ENCODE measurements at regions not wholly inside any gene's neighbourhood (a gene's known extent, or its start where the extent isn't known, plus 50 kb on each side); places are given as distances from the start of the nearest gene placed in this dataset.

DNA sequence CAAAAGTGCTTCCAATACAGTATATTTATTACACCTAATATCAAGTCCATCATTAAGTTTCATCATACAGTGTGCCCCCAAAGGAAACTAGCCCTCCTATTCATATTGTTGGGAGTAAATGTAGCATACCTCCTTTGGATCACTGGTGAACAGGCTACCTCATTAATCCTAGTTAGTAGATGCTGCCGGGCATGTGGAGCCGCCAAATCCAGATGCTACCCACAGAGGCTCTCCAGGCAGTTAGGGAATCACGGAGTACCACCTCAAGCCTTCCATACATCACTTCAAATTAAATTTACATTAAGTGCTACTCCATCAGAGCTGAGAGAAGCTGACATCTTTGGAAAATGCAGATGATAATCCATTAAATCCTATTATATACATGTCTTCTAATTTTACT, 121.7 kb upstream of the FOXD3 start:
- ChIA-PET POLR2A (no interaction called here), CTCF (no interaction called here)
- no peak overlapping the region for H3K4me3 ChIP-seq (ENCODE audit: control extremely low read depth in 1 of 5, extremely low read depth in 1 of 5, insufficient read depth in 1 of 5, low read depth in 2 of 5, low read length in 4 of 5)

GRCh38 chr1:63203641-63204040, 118.7 kb upstream of the FOXD3 start:
- no peak for TF ChIP-seq EZH2 (IDR thresholded peaks at IDR 0.05; ENCODE audit: borderline replicate concordance, insufficient read depth, low read depth, low read length, poor library complexity, severe bottlenecking)
- no peak for ATAC-seq (ENCODE audit: low read depth)
- H4K20me1 ChIP-seq (ENCODE audit: control insufficient read depth, insufficient read depth, low read length, poor library complexity, severe bottlenecking) = no peaks in the 10 kb centered on the region
- DNase-seq = no peak
- H3K4me1 ChIP-seq (ENCODE audit: control insufficient read depth in 2 of 2, insufficient read depth in 2 of 2, low read length in 2 of 2) = no peaks in the 10 kb centered on the region
- no CpG with 5 or more reads among the region's 2 CpGs for whole genome bisulfite sequencing (ENCODE audit: insufficient coverage)
- no peak overlapping the region for H3K4me3 Mint-ChIP-seq
- no peak overlapping the region for H3K4me2 ChIP-seq (replicated peaks; ENCODE audit: low read depth, low read length, poor library complexity, severe bottlenecking)
- intact Hi-C loops (cut with micrococcal nuclease) = no loop called here
- no peak overlapping the region for H3K9ac ChIP-seq (ENCODE audit: low read length)
- H2AFZ ChIP-seq (ENCODE audit: insufficient read depth, low read depth, low read length, poor library complexity, severe bottlenecking) = no peak overlapping the region
- H3K27me3 Mint-ChIP-seq = peaks cover 11% of the 10 kb centered on the region
- H3K9me3 Mint-ChIP-seq (ENCODE audit: insufficient read depth) = peaks cover 3% of the 10 kb centered on the region
- no peaks in the 10 kb centered on the region for H3K79me2 ChIP-seq (ENCODE audit: control insufficient read depth, insufficient read depth, low read length)
- no peaks in the 10 kb centered on the region for H3K36me3 ChIP-seq (replicated peaks in 1 of 2; ENCODE audit: control extremely low read depth in 1 of 2, control insufficient read depth in 1 of 2, extremely low read depth in 1 of 2, insufficient read depth in 2 of 2, low read length in 1 of 2)
- H3K4me1 Mint-ChIP-seq = no peaks in the 10 kb centered on the region
- H3K9me3 ChIP-seq (ENCODE audit: control extremely low read depth in 1 of 3, control insufficient read depth in 2 of 3, insufficient read depth in 1 of 3, low read length in 2 of 3) = no peaks in the 10 kb centered on the region
- ChIA-PET POLR2A (no interaction called here), CTCF (no interaction called here)
- no peak overlapping the region for H3K27ac Mint-ChIP-seq
- H3K27ac ChIP-seq (ENCODE audit: low read length in 2 of 2) = no peak overlapping the region
- H3K27me3 ChIP-seq (replicated peaks in 1 of 4; ENCODE audit: control extremely low read depth in 1 of 4, control insufficient read depth in 3 of 4, insufficient read depth in 4 of 4, low read length in 3 of 4) = peaks cover 0 to 2% (median 0%) of the 10 kb centered on the region in 4 experiments
- no peak overlapping the region for H3K4me3 ChIP-seq (ENCODE audit: control extremely low read depth in 1 of 5, extremely low read depth in 1 of 5, insufficient read depth in 1 of 5, low read depth in 2 of 5, low read length in 4 of 5)

More for the DNA sequence above, 121.7 kb upstream of the FOXD3 start:
- Mint-ChIP-seq H3K27me3 (peaks cover 8% of the 10 kb centered on the region), H3K4me3 (no peak overlapping the region), H3K9me3 (ENCODE audit: insufficient read depth) (no peaks in the 10 kb centered on the region), H3K27ac (no peak overlapping the region), H3K4me1 (no peaks in the 10 kb centered on the region)
- H4K20me1 ChIP-seq (ENCODE audit: control insufficient read depth, insufficient read depth, low read length, poor library complexity, severe bottlenecking) = no peaks in the 10 kb centered on the region
- H3K9ac ChIP-seq (ENCODE audit: low read length) = no peak overlapping the region
- no peaks in the 10 kb centered on the region for H3K36me3 ChIP-seq (replicated peaks in 1 of 2; ENCODE audit: control extremely low read depth in 1 of 2, control insufficient read depth in 1 of 2, extremely low read depth in 1 of 2, insufficient read depth in 2 of 2, low read length in 1 of 2)
- TF ChIP-seq EZH2 (IDR thresholded peaks at IDR 0.05; ENCODE audit: borderline replicate concordance, insufficient read depth, low read depth, low read length, poor library complexity, severe bottlenecking) = no peak
- TF ChIP-seq, protein P1, sequence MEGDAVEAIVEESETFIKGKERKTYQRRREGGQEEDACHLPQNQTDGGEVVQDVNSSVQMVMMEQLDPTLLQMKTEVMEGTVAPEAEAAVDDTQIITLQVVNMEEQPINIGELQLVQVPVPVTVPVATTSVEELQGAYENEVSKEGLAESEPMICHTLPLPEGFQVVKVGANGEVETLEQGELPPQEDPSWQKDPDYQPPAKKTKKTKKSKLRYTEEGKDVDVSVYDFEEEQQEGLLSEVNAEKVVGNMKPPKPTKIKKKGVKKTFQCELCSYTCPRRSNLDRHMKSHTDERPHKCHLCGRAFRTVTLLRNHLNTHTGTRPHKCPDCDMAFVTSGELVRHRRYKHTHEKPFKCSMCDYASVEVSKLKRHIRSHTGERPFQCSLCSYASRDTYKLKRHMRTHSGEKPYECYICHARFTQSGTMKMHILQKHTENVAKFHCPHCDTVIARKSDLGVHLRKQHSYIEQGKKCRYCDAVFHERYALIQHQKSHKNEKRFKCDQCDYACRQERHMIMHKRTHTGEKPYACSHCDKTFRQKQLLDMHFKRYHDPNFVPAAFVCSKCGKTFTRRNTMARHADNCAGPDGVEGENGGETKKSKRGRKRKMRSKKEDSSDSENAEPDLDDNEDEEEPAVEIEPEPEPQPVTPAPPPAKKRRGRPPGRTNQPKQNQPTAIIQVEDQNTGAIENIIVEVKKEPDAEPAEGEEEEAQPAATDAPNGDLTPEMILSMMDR (IDR thresholded peaks at IDR 0.05) = no peak
- ATAC-seq (ENCODE audit: low read depth) (no peak), DNase-seq (no peak)
- no peak overlapping the region for H3K4me2 ChIP-seq (replicated peaks; ENCODE audit: low read depth, low read length, poor library complexity, severe bottlenecking)
- no peaks in the 10 kb centered on the region for H3K79me2 ChIP-seq (ENCODE audit: control insufficient read depth, insufficient read depth, low read length)
- H3K27ac ChIP-seq (ENCODE audit: low read length in 2 of 2) = no peak overlapping the region
- no peaks in the 10 kb centered on the region for H3K9me3 ChIP-seq (ENCODE audit: control extremely low read depth in 1 of 3, control insufficient read depth in 2 of 3, insufficient read depth in 1 of 3, low read length in 2 of 3)
- WGBS (ENCODE audit: insufficient coverage) = 96% methylated on average over 3 of the region's 3 CpGs
- H3K27me3 ChIP-seq (replicated peaks in 1 of 4; ENCODE audit: control extremely low read depth in 1 of 4, control insufficient read depth in 3 of 4, insufficient read depth in 4 of 4, low read length in 3 of 4) = peaks cover 0 to 2% (median 0%) of the 10 kb centered on the region in 4 experiments
- H3K4me1 ChIP-seq (ENCODE audit: control insufficient read depth in 2 of 2, insufficient read depth in 2 of 2, low read length in 2 of 2) = no peaks in the 10 kb centered on the region
- no peak overlapping the region for H2AFZ ChIP-seq (ENCODE audit: insufficient read depth, low read depth, low read length, poor library complexity, severe bottlenecking)
- intact Hi-C loops (cut with micrococcal nuclease) = no loop called here

Data from B cell (primary cell).